ENCODE measurements at regions not wholly inside any gene's neighbourhood (a gene's known extent, or its start where the extent isn't known, plus 50 kb on each side); places are given as distances from the start of the nearest gene placed in this dataset.
"Not testable (repeated sequence)": the region's sequence is repeated elsewhere in the genome, so short reads cannot be mapped to it uniquely, and the experiment has no call there.

DNA sequence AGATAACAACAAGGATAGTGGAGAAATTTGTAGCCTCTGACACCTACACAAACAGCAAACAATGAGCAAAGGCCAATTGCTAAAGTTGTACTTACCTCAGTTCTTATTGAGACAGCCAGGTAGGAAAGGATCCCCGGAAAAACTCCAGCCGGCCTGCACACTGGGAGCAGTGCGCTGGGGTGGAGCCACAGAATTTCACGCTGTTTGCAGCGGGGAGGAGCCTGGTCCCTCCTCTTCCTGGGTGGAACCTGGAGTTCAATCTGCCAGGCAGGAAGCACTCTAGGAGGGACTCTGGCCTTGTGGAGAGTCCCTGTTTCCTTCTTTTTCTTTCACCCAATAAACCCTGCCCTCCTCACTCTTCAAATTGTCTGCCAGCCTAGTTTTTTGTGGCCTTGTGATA is 382.6 kb upstream of the TGIF2LX start:
- DNase-seq (ENCODE audit: low read depth); CTCF ChIA-PET; H3K27me3 ChIP-seq (ENCODE audit: control insufficient read depth, insufficient read depth, low read length); H3K4me3 ChIP-seq (ENCODE audit: low read depth, low read length); POLR2A ChIA-PET; H3K36me3 ChIP-seq (ENCODE audit: control insufficient read depth, insufficient read depth, low read length): not testable (repeated sequence)

- H3K4me3 ChIP-seq (ENCODE audit: low read depth, low read length); H3K36me3 ChIP-seq (ENCODE audit: control insufficient read depth, insufficient read depth, low read length); POLR2A ChIA-PET; DNase-seq (ENCODE audit: low read depth); CTCF ChIA-PET; H3K27me3 ChIP-seq (ENCODE audit: control insufficient read depth, insufficient read depth, low read length): not testable (repeated sequence)
These were observed 364.6 kb upstream of the TGIF2LX start for GRCh38 chrX:89557146-89557545.

DNA sequence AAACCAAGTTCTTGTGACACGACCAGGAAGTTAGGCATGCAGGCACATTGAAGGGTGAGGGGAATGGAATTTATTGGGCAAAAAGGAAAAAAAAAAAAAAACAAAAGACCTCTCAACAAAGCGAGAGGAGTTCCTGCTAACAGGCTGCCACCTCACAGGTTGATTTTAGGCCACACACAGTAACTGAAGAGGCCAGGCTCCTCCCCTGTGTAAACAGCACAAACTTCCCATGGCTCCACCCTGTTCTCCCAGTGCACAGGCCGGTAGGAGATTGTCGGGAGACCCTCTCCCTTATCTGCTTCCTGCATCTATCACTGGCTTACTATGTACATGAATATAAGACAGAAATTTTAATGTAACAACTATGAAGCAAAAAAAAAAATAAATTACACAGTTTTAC is 359.6 kb upstream of the TGIF2LX start:
- H3K27me3 ChIP-seq (ENCODE audit: control insufficient read depth, insufficient read depth, low read length); H3K36me3 ChIP-seq (ENCODE audit: control insufficient read depth, insufficient read depth, low read length); POLR2A ChIA-PET; CTCF ChIA-PET; DNase-seq (ENCODE audit: low read depth); H3K4me3 ChIP-seq (ENCODE audit: low read depth, low read length): not testable (repeated sequence)

GRCh38 chrX:89563107-89563506 is 358.6 kb upstream of the TGIF2LX start:
- CTCF ChIA-PET; H3K27me3 ChIP-seq (ENCODE audit: control insufficient read depth, insufficient read depth, low read length); H3K4me3 ChIP-seq (ENCODE audit: low read depth, low read length); DNase-seq (ENCODE audit: low read depth); H3K36me3 ChIP-seq (ENCODE audit: control insufficient read depth, insufficient read depth, low read length); POLR2A ChIA-PET: not testable (repeated sequence)

DNA sequence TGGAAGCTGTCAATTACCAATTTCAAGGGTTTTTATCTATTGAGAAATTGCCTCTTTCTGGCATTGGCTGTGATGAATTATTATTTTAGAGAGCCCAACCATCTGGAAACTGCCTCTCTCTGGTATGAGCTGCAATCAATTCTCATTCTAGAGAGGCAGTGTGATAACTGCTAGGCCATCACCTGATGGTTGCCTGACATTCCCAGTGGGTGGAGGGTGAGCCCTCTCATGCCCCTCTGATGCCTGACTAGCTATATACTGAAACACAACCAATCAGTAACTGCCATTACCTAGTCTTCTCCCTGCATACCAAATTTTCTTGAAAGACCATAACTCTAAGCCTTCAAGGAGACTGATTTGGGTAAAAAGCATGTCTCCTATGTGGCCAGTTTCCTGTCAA is 353.9 kb upstream of the TGIF2LX start:
- H3K27me3 ChIP-seq (ENCODE audit: control insufficient read depth, insufficient read depth, low read length); DNase-seq (ENCODE audit: low read depth); CTCF ChIA-PET; POLR2A ChIA-PET; H3K36me3 ChIP-seq (ENCODE audit: control insufficient read depth, insufficient read depth, low read length); H3K4me3 ChIP-seq (ENCODE audit: low read depth, low read length): not testable (repeated sequence)

- H3K4me3 ChIP-seq (ENCODE audit: low read depth, low read length); H3K36me3 ChIP-seq (ENCODE audit: control insufficient read depth, insufficient read depth, low read length); CTCF ChIA-PET; POLR2A ChIA-PET; DNase-seq (ENCODE audit: low read depth); H3K27me3 ChIP-seq (ENCODE audit: control insufficient read depth, insufficient read depth, low read length): not testable (repeated sequence)
These were observed 339.8 kb upstream of the TGIF2LX start for GRCh38 chrX:89581868-89582267.

GRCh38 chrX:89631858-89632257 is 289.9 kb upstream of the TGIF2LX start:
- H3K4me3 ChIP-seq (ENCODE audit: low read depth, low read length); H3K36me3 ChIP-seq (ENCODE audit: control insufficient read depth, insufficient read depth, low read length); DNase-seq (ENCODE audit: low read depth); CTCF ChIA-PET; H3K27me3 ChIP-seq (ENCODE audit: control insufficient read depth, insufficient read depth, low read length); POLR2A ChIA-PET: not testable (repeated sequence)

DNA sequence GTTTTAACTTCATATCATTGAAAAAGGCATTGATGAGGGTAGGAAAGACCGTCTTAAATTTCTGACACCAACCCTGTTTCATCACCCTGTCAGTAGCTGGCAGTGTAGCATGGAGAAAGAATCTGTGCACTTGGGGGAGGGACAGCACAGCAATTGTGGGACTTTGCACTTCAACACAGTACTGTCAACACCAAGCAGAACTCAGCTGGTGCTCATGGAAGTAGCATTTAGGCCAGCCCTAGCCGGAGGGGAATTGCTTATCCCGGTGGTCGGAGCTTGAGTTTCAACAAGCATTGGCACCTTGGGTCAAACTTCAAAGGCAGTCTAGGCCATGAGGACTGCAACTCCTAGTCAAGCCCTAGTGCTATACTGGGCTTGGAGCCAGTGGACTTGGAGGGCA is 285.8 kb upstream of the TGIF2LX start:
- CTCF ChIA-PET = not testable (repeated sequence)

GRCh38 chrX:89658662-89659061 is 263.0 kb upstream of the TGIF2LX start:
- H3K27me3 ChIP-seq (ENCODE audit: control insufficient read depth, insufficient read depth, low read length); POLR2A ChIA-PET; CTCF ChIA-PET; H3K36me3 ChIP-seq (ENCODE audit: control insufficient read depth, insufficient read depth, low read length); H3K4me3 ChIP-seq (ENCODE audit: low read depth, low read length); DNase-seq (ENCODE audit: low read depth): not testable (repeated sequence)

More for the DNA sequence above, 285.8 kb upstream of the TGIF2LX start:
- POLR2A ChIA-PET; H3K36me3 ChIP-seq (ENCODE audit: control insufficient read depth, insufficient read depth, low read length); H3K27me3 ChIP-seq (ENCODE audit: control insufficient read depth, insufficient read depth, low read length); DNase-seq (ENCODE audit: low read depth); H3K4me3 ChIP-seq (ENCODE audit: low read depth, low read length): not testable (repeated sequence)

- CTCF ChIA-PET; POLR2A ChIA-PET; H3K27me3 ChIP-seq (ENCODE audit: control insufficient read depth, insufficient read depth, low read length); DNase-seq (ENCODE audit: low read depth); H3K36me3 ChIP-seq (ENCODE audit: control insufficient read depth, insufficient read depth, low read length); H3K4me3 ChIP-seq (ENCODE audit: low read depth, low read length): not testable (repeated sequence)
These were observed 215.2 kb upstream of the TGIF2LX start for GRCh38 chrX:89706481-89706880.

DNA sequence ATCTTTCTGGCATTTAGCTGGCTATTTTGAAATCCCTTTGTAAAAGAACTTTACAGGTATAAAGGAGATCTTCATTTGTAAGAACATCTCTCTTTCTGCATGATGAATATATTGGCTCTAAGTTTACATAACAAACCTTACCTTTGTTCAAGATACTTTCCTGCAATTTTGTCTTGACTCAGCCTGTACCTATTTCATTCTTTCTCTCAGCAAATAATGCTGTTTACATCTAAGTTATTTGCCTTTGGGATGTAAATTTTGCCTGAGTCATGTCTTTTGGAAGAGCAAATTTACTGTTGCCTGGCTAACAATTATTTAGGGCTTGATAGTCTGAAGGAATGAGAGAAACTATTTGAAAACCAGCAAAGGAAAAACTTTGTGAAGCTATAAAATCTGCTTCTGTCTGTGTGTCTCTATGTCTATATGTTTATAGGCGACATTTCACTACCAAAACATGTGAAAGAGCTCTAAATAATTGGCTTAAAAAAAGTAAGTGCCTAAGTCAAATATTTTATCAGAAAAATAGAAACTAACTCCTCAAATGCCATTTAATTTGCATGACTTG is 214.3 kb upstream of the TGIF2LX start:
- POLR2A ChIA-PET; H3K4me3 ChIP-seq (ENCODE audit: low read depth, low read length); CTCF ChIA-PET; H3K36me3 ChIP-seq (ENCODE audit: control insufficient read depth, insufficient read depth, low read length); H3K27me3 ChIP-seq (ENCODE audit: control insufficient read depth, insufficient read depth, low read length); DNase-seq (ENCODE audit: low read depth): not testable (repeated sequence)

DNA sequence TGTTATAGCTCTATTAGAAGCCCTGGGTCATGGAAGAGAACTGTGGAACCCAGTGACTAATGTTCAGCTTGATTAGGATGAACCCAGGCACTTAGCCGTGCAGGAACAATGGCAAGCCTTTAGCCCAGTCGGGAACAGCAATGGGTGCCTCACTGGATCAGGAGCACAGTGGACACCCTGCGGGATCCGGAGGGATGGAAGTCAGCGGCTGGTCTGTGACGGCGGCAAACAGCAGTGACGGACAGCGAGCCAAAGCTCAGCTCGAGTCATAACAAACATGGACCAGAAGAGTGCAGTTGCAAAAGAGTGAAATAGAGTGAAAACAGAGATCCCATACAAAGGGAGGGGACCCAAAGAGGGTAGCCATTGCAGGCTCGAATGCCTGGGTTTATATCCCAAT is 187.3 kb upstream of the TGIF2LX start:
- H3K27me3 ChIP-seq (ENCODE audit: control insufficient read depth, insufficient read depth, low read length); H3K36me3 ChIP-seq (ENCODE audit: control insufficient read depth, insufficient read depth, low read length); H3K4me3 ChIP-seq (ENCODE audit: low read depth, low read length); CTCF ChIA-PET; POLR2A ChIA-PET; DNase-seq (ENCODE audit: low read depth): not testable (repeated sequence)

DNA sequence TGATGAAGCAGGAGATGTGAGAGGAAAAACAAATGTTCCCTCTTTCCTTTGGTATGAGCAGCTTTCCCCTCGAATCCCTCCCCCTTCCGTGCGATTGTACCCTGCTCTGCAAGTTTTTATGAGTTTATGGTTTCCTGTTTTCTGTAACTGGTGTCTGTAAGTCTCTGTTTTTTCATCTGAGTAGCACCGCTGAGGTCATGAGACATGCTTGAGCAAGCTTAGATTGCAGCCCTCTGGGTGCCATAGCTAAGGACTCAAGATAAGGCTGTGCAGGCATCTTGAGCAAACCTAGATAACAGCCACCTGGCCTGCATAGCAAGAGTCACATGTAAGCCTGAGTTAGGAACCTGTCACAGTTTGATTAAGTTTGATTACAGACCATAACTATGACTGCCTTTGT is 165.2 kb upstream of the TGIF2LX start:
- CTCF ChIA-PET; H3K27me3 ChIP-seq (ENCODE audit: control insufficient read depth, insufficient read depth, low read length); POLR2A ChIA-PET; H3K36me3 ChIP-seq (ENCODE audit: control insufficient read depth, insufficient read depth, low read length); H3K4me3 ChIP-seq (ENCODE audit: low read depth, low read length); DNase-seq (ENCODE audit: low read depth): not testable (repeated sequence)

Measured in BJ (cell line).